DND-41 (cell line): ENCODE measurements at regions not wholly inside any gene's neighbourhood (a gene's known extent, or its start where the extent isn't known, plus 50 kb on each side); places are given as distances from the start of the nearest gene placed in this dataset.

ENCODE experiments used
- ATAC-seq: fragments of 200-7000 bp; cut with Tn5 transposase; 3 replicates; pipeline ENCODE4 v1.9.1; 2021; ENCODE audit warnings: low read depth; ENCODE audit not compliant: insufficient read depth
- DNase-seq: peaks from one replicate; pipeline ENCODE4 v3.0.0-alpha.2; 2020
- H2AFZ ChIP-seq: 2 replicates; pipeline ENCODE4 v1.6.0; 2012; ENCODE audit warnings: low read depth, low read length
- H3K27ac ChIP-seq: 2 replicates; pipeline ENCODE4 v1.5.1; 2012; ENCODE audit warnings: low read length, inconsistent platforms
- H3K27me3 ChIP-seq: fragments of 200-600 bp; sonication (generic); 2 replicates; pipeline ENCODE4 v1.6.0; 2012; ENCODE audit warnings: low read length, mild to moderate bottlenecking, inconsistent platforms; ENCODE audit not compliant: insufficient read depth, poor library complexity
- H3K36me3 ChIP-seq: 2 replicates; pipeline ENCODE4 v1.5.1; 2012; ENCODE audit warnings: low read length, inconsistent platforms; ENCODE audit not compliant: insufficient read depth
- H3K4me1 ChIP-seq: 2 replicates; pipeline ENCODE4 v1.5.1; 2012; ENCODE audit warnings: mild to moderate bottlenecking, low read length; ENCODE audit not compliant: insufficient read depth
- H3K4me2 ChIP-seq: 2 replicates; pipeline ENCODE4 v1.6.0; 2012; ENCODE audit warnings: mild to moderate bottlenecking, moderate library complexity, low read length, inconsistent platforms; ENCODE audit not compliant: insufficient read depth
- H3K4me3 ChIP-seq, 2 experiments: fragments of 200-600 bp in 1 of 2; shearing (Covaris generic) in 1 of 2; 2 replicates each; pipeline ENCODE4 v1.5.1; 2012 to 2016; ENCODE audit warnings: inconsistent platforms in 2 of 2, low read length in 2 of 2, mild to moderate bottlenecking in 2 of 2, low read depth in 1 of 2, moderate library complexity in 1 of 2
- H3K79me2 ChIP-seq: 2 replicates; pipeline ENCODE4 v1.6.0; 2012; ENCODE audit warnings: low read length, inconsistent platforms; ENCODE audit not compliant: insufficient read depth
- H3K9ac ChIP-seq: 2 replicates; pipeline ENCODE4 v1.6.0; 2012; ENCODE audit warnings: low read depth, mild to moderate bottlenecking, inconsistent platforms, low read length, moderate library complexity
- H3K9me3 ChIP-seq: 2 replicates; pipeline ENCODE4 v1.5.1; 2012; ENCODE audit warnings: low read length, moderate library complexity, mild to moderate bottlenecking, inconsistent platforms; ENCODE audit not compliant: insufficient read depth, severe bottlenecking
- H4K20me1 ChIP-seq: 2 replicates; pipeline ENCODE4 v1.6.0; 2012; ENCODE audit warnings: low read length; ENCODE audit not compliant: insufficient read depth
- EZH2 ChIP-seq: IDR thresholded peaks from 3 replicates; pipeline ENCODE4 v1.6.1; 2012; ENCODE audit warnings: borderline replicate concordance, low read depth, mild to moderate bottlenecking, moderate library complexity, low read length, inconsistent platforms; ENCODE audit not compliant: severe bottlenecking
- TF ChIP-seq, protein P1 (sequence below): IDR thresholded peaks from 2 replicates; pipeline ENCODE4 v1.5.1; 2012; ENCODE audit warnings: borderline replicate concordance, low read length, moderate library complexity, mild to moderate bottlenecking; ENCODE audit not compliant: poor library complexity, severe bottlenecking; ENCODE audit errors: extremely low read depth

DNA sequence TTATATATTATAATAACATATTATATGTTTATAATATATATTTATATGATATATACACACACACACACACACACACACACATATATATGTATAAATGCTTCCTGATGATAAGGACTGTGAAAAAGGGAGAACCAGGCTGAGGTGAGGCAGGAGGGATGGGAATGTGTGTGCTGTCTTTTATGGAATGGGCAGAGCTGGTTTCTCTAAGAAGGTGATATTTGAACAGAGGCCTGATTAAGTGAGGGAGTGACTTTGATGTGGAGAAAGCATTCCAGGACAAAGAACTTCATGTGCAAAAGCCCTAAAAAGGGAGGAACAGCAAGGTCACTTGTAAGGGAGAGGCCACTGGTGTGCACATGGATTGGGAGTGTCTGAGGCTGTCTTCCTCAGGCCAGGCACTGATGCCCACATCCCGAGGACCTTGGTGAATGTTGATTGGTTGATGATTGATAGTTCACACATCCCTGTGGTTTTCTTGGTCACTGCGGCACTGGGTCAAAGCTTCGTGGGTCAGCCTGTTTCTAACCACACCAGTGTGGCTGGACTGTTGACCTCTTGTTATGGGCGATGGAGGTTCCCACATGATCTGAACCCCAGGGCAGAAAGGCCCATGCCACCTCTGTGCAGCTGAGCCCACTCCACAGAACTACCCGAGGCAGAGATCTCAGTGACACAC, 196.9 kb downstream of the MYCN start:
- DNase-seq (no peak), ATAC-seq (no peak)
- TF ChIP-seq, protein P1, sequence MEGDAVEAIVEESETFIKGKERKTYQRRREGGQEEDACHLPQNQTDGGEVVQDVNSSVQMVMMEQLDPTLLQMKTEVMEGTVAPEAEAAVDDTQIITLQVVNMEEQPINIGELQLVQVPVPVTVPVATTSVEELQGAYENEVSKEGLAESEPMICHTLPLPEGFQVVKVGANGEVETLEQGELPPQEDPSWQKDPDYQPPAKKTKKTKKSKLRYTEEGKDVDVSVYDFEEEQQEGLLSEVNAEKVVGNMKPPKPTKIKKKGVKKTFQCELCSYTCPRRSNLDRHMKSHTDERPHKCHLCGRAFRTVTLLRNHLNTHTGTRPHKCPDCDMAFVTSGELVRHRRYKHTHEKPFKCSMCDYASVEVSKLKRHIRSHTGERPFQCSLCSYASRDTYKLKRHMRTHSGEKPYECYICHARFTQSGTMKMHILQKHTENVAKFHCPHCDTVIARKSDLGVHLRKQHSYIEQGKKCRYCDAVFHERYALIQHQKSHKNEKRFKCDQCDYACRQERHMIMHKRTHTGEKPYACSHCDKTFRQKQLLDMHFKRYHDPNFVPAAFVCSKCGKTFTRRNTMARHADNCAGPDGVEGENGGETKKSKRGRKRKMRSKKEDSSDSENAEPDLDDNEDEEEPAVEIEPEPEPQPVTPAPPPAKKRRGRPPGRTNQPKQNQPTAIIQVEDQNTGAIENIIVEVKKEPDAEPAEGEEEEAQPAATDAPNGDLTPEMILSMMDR = no peak
- TF ChIP-seq EZH2 = no peak
- Histone ChIP-seq H3K79me2 (no peaks in the 10 kb centered on the region), H4K20me1 (no peaks in the 10 kb centered on the region), H3K4me3 (no peak overlapping the region), H3K27me3 (no peaks in the 10 kb centered on the region), H3K36me3 (no peaks in the 10 kb centered on the region), H3K9me3 (no peaks in the 10 kb centered on the region), H3K9ac (no peak overlapping the region), H3K4me1 (no peaks in the 10 kb centered on the region), H2AFZ (no peak overlapping the region), H3K27ac (no peak overlapping the region), H3K4me2 (no peak overlapping the region)

DNA sequence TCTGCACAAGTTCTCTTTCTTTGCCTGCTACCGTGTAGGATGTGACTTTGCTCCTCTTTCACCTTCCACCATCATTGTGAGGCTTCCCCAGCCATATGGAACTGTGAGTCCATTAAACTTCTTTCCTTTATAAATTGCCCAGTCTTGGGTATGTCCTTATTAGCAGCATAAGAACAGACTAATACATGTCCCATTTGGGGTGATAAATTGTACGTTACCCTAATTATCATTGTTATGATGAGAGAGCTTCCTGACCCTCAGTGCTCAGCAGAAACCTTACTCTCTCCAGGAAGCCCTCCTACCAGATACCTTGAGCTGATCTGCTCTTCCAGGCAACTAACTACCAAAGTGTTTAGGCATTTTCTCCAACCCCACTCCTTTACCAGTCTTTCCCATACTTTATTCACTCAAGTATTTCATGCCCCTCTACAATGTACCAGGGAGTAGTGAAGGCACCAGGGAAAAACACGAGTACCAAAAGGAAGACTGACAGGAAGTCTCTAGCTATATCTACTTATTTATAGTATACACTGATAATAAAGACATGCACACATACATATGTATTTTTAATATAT, 196.2 kb downstream of the MYCN start:
- no peaks in the 10 kb centered on the region for H3K9me3 ChIP-seq
- H3K79me2 ChIP-seq = no peaks in the 10 kb centered on the region
- no peak overlapping the region for H3K4me3 ChIP-seq
- H3K27ac ChIP-seq = no peak overlapping the region
- no peak overlapping the region for H2AFZ ChIP-seq
- DNase-seq (no peak), ATAC-seq (no peak)
- H4K20me1 ChIP-seq = no peaks in the 10 kb centered on the region
- H3K4me2 ChIP-seq = no peak overlapping the region
- H3K4me1 ChIP-seq = no peaks in the 10 kb centered on the region
- no peak for TF ChIP-seq EZH2
- TF ChIP-seq, protein P1 = no peak
- no peak overlapping the region for H3K9ac ChIP-seq
- no peaks in the 10 kb centered on the region for H3K27me3 ChIP-seq
- H3K36me3 ChIP-seq = no peaks in the 10 kb centered on the region

DNA sequence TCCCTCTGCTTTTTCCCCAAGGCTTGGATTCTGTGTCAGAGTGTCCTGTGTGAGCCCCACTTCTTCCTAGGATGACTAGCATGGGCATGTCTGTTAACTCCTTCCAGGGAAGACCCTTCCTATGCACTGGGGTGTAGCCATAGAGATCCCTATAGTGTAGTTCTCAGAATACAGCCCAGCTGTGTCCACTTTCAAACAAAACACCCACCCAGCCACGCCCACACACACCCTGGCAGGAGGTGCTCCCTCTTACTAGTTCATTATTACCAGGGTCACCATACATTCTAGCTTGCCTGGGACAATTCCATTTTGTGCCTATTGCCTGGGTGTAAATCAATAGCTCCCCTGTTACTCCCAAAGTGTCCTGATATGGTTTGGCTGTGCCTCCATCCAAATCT, 195.6 kb downstream of the MYCN start:
- Histone ChIP-seq H3K9me3 (no peaks in the 10 kb centered on the region), H3K4me1 (no peaks in the 10 kb centered on the region), H3K79me2 (no peaks in the 10 kb centered on the region), H3K36me3 (no peaks in the 10 kb centered on the region), H2AFZ (no peak overlapping the region), H4K20me1 (no peaks in the 10 kb centered on the region), H3K9ac (no peak overlapping the region), H3K27me3 (no peaks in the 10 kb centered on the region), H3K27ac (no peak overlapping the region), H3K4me3 (no peak overlapping the region), H3K4me2 (no peak overlapping the region)
- TF ChIP-seq EZH2 = no peak
- TF ChIP-seq, protein P1 = no peak
- no peak for DNase-seq
- no peak for ATAC-seq
